Trophoblast cell (in vitro differentiated cells and primary cell): ENCODE measurements at regions not wholly inside any gene's neighbourhood (a gene's known extent, or its start where the extent isn't known, plus 50 kb on each side); places are given as distances from the start of the nearest gene placed in this dataset.
A peak's percentile ranks its signal among the peaks of the same experiment; 100 is the strongest.

Experiments
- DNase-seq, 2 donors: peaks; one replicate each; pipeline ENCODE4 v3.0.0-alpha.2; 2016
- H2AFZ ChIP-seq: 2 replicates; pipeline ENCODE4 v1.6.1; 2013; ENCODE audit warnings: low read length, moderate library complexity, mild to moderate bottlenecking; ENCODE audit not compliant: insufficient read depth, poor library complexity
- H2AK5ac ChIP-seq: 2 replicates; pipeline ENCODE4 v1.6.1; 2013; ENCODE audit warnings: mild to moderate bottlenecking, low read length
- H2BK120ac ChIP-seq: 2 replicates; pipeline ENCODE4 v1.6.1; 2013; ENCODE audit warnings: low read length, mild to moderate bottlenecking, moderate library complexity; ENCODE audit not compliant: insufficient read depth, poor library complexity
- H2BK12ac ChIP-seq: 2 replicates; pipeline ENCODE4 v1.6.1; 2013; ENCODE audit warnings: mild to moderate bottlenecking, low read length, moderate library complexity
- H2BK5ac ChIP-seq: 2 replicates; pipeline ENCODE4 v1.6.1; 2013; ENCODE audit warnings: low read length, low read depth, moderate library complexity, mild to moderate bottlenecking; ENCODE audit not compliant: poor library complexity
- H3K14ac ChIP-seq: 2 replicates; pipeline ENCODE4 v1.6.1; 2013; ENCODE audit warnings: mild to moderate bottlenecking, low read length
- H3K18ac ChIP-seq: 2 replicates; pipeline ENCODE4 v1.6.1; 2013; ENCODE audit warnings: mild to moderate bottlenecking, low read length
- H3K23ac ChIP-seq: 2 replicates; pipeline ENCODE4 v1.6.1; 2013; ENCODE audit warnings: low read length
- H3K27ac ChIP-seq: 2 replicates; pipeline ENCODE4 v1.5.1; 2013; ENCODE audit warnings: low read depth, mild to moderate bottlenecking, inconsistent platforms, low read length, moderate library complexity
- H3K27me3 ChIP-seq: 2 replicates; pipeline ENCODE4 v1.6.1; 2013; ENCODE audit warnings: inconsistent platforms, mild to moderate bottlenecking, low read length, moderate library complexity; ENCODE audit not compliant: insufficient read depth
- H3K36me3 ChIP-seq, 2 experiments: 1 replicate in 1 of 2; 2 replicates in 1 of 2; pipeline ENCODE4 v1.6.1; 2013; ENCODE audit warnings: low read length in 2 of 2, mild to moderate bottlenecking in 2 of 2, moderate library complexity in 1 of 2; ENCODE audit not compliant: insufficient read depth in 2 of 2, control insufficient read depth in 1 of 2
- H3K4ac ChIP-seq: 2 replicates; pipeline ENCODE4 v1.6.1; 2013; ENCODE audit warnings: low read depth, mild to moderate bottlenecking, low read length, moderate library complexity
- H3K4me1 ChIP-seq, 2 experiments: 1 replicate in 1 of 2; 2 replicates in 1 of 2; pipeline ENCODE4 v1.6.1; 2013; ENCODE audit warnings: low read length in 2 of 2, mild to moderate bottlenecking in 2 of 2, moderate library complexity in 1 of 2; ENCODE audit not compliant: insufficient read depth in 2 of 2, control insufficient read depth in 1 of 2
- H3K4me2 ChIP-seq: 2 replicates; pipeline ENCODE4 v1.6.1; 2013; ENCODE audit warnings: inconsistent platforms, mild to moderate bottlenecking, low read length, moderate library complexity
- H3K4me3 ChIP-seq: 2 replicates; pipeline ENCODE4 v1.5.1; 2013; ENCODE audit warnings: mild to moderate bottlenecking, low read depth, low read length, inconsistent platforms
- H3K79me1 ChIP-seq: one replicate; pipeline ENCODE4 v1.6.1; 2013; ENCODE audit warnings: low read length
- H3K79me2 ChIP-seq: 2 replicates; pipeline ENCODE4 v1.6.1; 2013; ENCODE audit warnings: low read length, mild to moderate bottlenecking; ENCODE audit not compliant: control insufficient read depth, insufficient read depth, poor library complexity
- H3K9ac ChIP-seq: 2 replicates; pipeline ENCODE4 v1.6.1; 2013; ENCODE audit warnings: mild to moderate bottlenecking, low read length
- H3K9me3 ChIP-seq: 2 replicates; pipeline ENCODE4 v1.6.1; 2013; ENCODE audit warnings: low read depth, mild to moderate bottlenecking, control low read depth, inconsistent platforms, low read length; ENCODE audit not compliant: insufficient read depth
- H4K12ac ChIP-seq: 2 replicates; pipeline ENCODE4 v1.6.1; 2013; ENCODE audit warnings: low read depth, mild to moderate bottlenecking, low read length, moderate library complexity
- H4K8ac ChIP-seq: 2 replicates; pipeline ENCODE4 v1.6.1; 2013; ENCODE audit warnings: low read depth, mild to moderate bottlenecking, low read length, moderate library complexity
- H4K91ac ChIP-seq: one replicate; pipeline ENCODE4 v1.6.1; 2013; ENCODE audit warnings: low read depth, mild to moderate bottlenecking, low read length, moderate library complexity
- WGBS: extraction: QIAGEN DNeasy Blood & Tissue Kit; methylation state at CpG from one replicate; pipeline ENCODE4 v1.1.7; 2013; ENCODE audit warnings: missing lambda C conversion rate; ENCODE audit not compliant: insufficient read length, insufficient coverage; ENCODE audit errors: extremely low coverage; 5-methylcytosine and 5-hydroxymethylcytosine counted together

GRCh38 chr9:38200431-38200830, 131.4 kb upstream of the SHB start:
- Histone ChIP-seq H3K18ac (no peak overlapping the region), H2BK120ac (no peak overlapping the region), H4K12ac (no peak overlapping the region), H3K9me3 (no peaks in the 10 kb centered on the region), H3K79me1 (peaks cover 10% of the 10 kb centered on the region), H3K4me3 (no peak overlapping the region), H3K4me2 (no peak overlapping the region), H3K14ac (no peak overlapping the region), H3K36me3 (no peaks in the 10 kb centered on the region), H2BK12ac (no peak overlapping the region), H3K23ac (no peak overlapping the region), H4K8ac (no peak overlapping the region), H3K79me2 (no peaks in the 10 kb centered on the region), H3K27me3 (no peaks in the 10 kb centered on the region), H2AK5ac (no peak overlapping the region), H3K4ac (no peak overlapping the region), H3K27ac (no peak overlapping the region), H3K9ac (no peak overlapping the region), H4K91ac (no peak overlapping the region), H2AFZ (no peak overlapping the region), H2BK5ac (no peak overlapping the region), H3K4me1 (peaks cover 18 to 26% of the 10 kb centered on the region in 2 experiments)
- WGBS = no CpG with 5 or more reads among the region's 9 CpGs
- no peak for DNase-seq

DNA sequence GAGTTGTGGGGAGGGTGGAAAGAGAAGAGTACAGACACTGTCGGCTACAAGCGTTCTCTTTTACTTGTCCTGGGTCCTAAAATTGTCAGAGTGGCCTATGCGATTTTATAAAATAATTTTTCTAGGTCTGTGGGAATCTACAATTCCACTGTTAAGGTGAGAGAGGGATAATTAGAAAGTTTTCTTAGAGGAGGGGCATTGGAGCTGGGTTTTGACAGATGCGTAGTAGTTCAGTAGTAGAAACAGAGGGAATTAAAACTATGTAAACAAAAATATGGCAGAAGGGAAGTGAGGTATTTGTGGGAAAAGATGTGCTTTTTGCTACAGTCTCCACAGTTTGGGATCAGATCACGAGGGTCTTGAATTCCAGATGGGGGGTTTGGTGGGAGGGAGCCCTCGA, 129.1 kb upstream of the SHB start:
- H4K91ac ChIP-seq = no peak overlapping the region

DNA sequence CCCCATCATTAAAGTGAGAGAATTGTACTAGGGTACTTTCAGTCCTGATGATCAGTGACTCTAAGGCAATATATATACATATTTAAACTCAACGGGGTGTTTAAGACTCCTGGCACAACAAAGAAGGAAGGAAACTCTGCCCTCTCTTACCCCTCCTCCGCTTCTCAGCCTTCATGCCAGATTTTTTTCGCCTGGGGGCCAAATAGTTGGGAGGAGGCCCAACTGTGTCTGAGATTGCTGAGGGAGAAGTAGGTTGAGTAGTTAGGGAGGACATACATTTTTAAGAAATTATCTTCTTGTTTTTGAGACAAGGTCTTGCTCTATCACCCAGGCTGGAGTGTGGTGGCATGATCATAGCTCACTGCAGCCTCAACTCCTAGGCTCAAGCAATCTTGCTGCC, 127.7 kb upstream of the SHB start:
- Histone ChIP-seq H3K4me2 (no peak overlapping the region), H3K14ac (peak overlapping the region; percentile 36), H3K79me2 (no peaks in the 10 kb centered on the region), H3K4me3 (no peak overlapping the region), H2BK5ac (peak overlapping the region; percentile 25), H4K91ac (peak overlapping the region; percentile 77), H3K4me1 (peaks cover 23 to 28% of the 10 kb centered on the region in 2 experiments), H3K9ac (no peak overlapping the region), H3K18ac (no peak overlapping the region), H2BK120ac (no peak overlapping the region), H2AFZ (no peak overlapping the region), H4K12ac (no peak overlapping the region), H3K79me1 (peaks cover 11% of the 10 kb centered on the region), H3K27ac (peak overlapping the region; percentile 36), H3K9me3 (no peaks in the 10 kb centered on the region), H3K4ac (no peak overlapping the region), H2AK5ac (no peak overlapping the region), H2BK12ac (no peak overlapping the region), H3K23ac (no peak overlapping the region), H4K8ac (no peak overlapping the region), H3K27me3 (no peaks in the 10 kb centered on the region), H3K36me3 (no peaks in the 10 kb centered on the region)
- no CpG with 5 or more reads among the region's 3 CpGs for WGBS
- DNase-seq = peak in 1 of 2 donors; percentile 33

More for the DNA sequence above, 129.1 kb upstream of the SHB start:
- H3K18ac ChIP-seq = no peak overlapping the region
- peaks cover 23 to 30% of the 10 kb centered on the region in 2 experiments for H3K4me1 ChIP-seq
- peaks cover 11% of the 10 kb centered on the region for H3K79me1 ChIP-seq
- H3K9ac ChIP-seq = no peak overlapping the region
- H3K23ac ChIP-seq = no peak overlapping the region
- H3K4ac ChIP-seq = no peak overlapping the region
- no peak overlapping the region for H3K14ac ChIP-seq
- H3K27me3 ChIP-seq = no peaks in the 10 kb centered on the region
- H3K4me3 ChIP-seq = no peak overlapping the region
- H2AK5ac ChIP-seq = no peak overlapping the region
- H3K79me2 ChIP-seq = no peaks in the 10 kb centered on the region
- no peak overlapping the region for H2BK12ac ChIP-seq
- no peak overlapping the region for H2AFZ ChIP-seq
- no peak overlapping the region for H2BK5ac ChIP-seq
- no peak overlapping the region for H4K12ac ChIP-seq
- no peaks in the 10 kb centered on the region for H3K9me3 ChIP-seq
- H3K36me3 ChIP-seq = no peaks in the 10 kb centered on the region
- no peak for DNase-seq
- no peak overlapping the region for H3K27ac ChIP-seq
- no CpG with 5 or more reads among the region's 6 CpGs for WGBS
- peak overlapping the region; percentile 81 for H2BK120ac ChIP-seq
- no peak overlapping the region for H3K4me2 ChIP-seq
- H4K8ac ChIP-seq = no peak overlapping the region

GRCh38 chr9:38195737-38196161, 126.7 kb upstream of the SHB start:
- Histone ChIP-seq H3K79me1 (peaks cover 11% of the 10 kb centered on the region), H3K18ac (no peak overlapping the region), H2AFZ (no peak overlapping the region), H3K4me1 (peaks cover 23 to 28% of the 10 kb centered on the region in 2 experiments), H2AK5ac (no peak overlapping the region), H4K8ac (no peak overlapping the region), H3K36me3 (no peaks in the 10 kb centered on the region), H2BK12ac (no peak overlapping the region), H3K4me2 (no peak overlapping the region), H3K9me3 (no peaks in the 10 kb centered on the region), H3K14ac (no peak overlapping the region), H3K4ac (no peak overlapping the region), H3K79me2 (no peaks in the 10 kb centered on the region), H3K9ac (no peak overlapping the region), H2BK5ac (no peak overlapping the region), H3K27me3 (no peaks in the 10 kb centered on the region), H3K23ac (no peak overlapping the region), H3K27ac (peak overlapping the region; percentile 36), H3K4me3 (no peak overlapping the region), H4K12ac (no peak overlapping the region), H2BK120ac (no peak overlapping the region), H4K91ac (no peak overlapping the region)
- DNase-seq = peak; percentile 27 to 72
- no CpG with 5 or more reads among the region's 7 CpGs for WGBS
